ENCODE measurements at regions not wholly inside any gene's neighbourhood (a gene's known extent, or its start where the extent isn't known, plus 50 kb on each side); places are given as distances from the start of the nearest gene placed in this dataset.

GRCh38 chr7:20554072-20554471 lies 61.4 kb upstream of the ABCB5 start:
- H3K4me3 ChIP-seq (ENCODE audit: low read length), result no peak overlapping the region
- ChIA-PET CTCF (no interaction called here), POLR2A (no interaction called here)
- no peaks in the 10 kb centered on the region for H3K4me1 ChIP-seq (ENCODE audit: insufficient read depth, low read length)
- no peak for DNase-seq
- H3K27ac ChIP-seq (ENCODE audit: low read depth, low read length), result no peak overlapping the region
- H3K4me3 Mint-ChIP-seq, result no peak overlapping the region
- H3K36me3 ChIP-seq (ENCODE audit: insufficient read depth, low read length), result no peaks in the 10 kb centered on the region
- no peak overlapping the region for H3K27ac Mint-ChIP-seq
- peaks cover 0 to 2% of the 10 kb centered on the region in 2 donors for H3K27me3 Mint-ChIP-seq
- no peaks in the 10 kb centered on the region for H3K4me1 Mint-ChIP-seq
- no peaks in the 10 kb centered on the region for H3K9me3 ChIP-seq (ENCODE audit: low read length)
- H3K9me3 Mint-ChIP-seq, result no peaks in the 10 kb centered on the region
- no peaks in the 10 kb centered on the region for H3K27me3 ChIP-seq (ENCODE audit: insufficient read depth, low read length, poor library complexity, severe bottlenecking)
- no peaks in the 10 kb centered on the region for H3K36me3 Mint-ChIP-seq

- POLR2A ChIA-PET, result no interaction called here
- H3K36me3 Mint-ChIP-seq, result no peaks in the 10 kb centered on the region
- H3K9me3 Mint-ChIP-seq, result peaks cover 0 to 3% (median 0%) of the 10 kb centered on the region in 5 donors
- no peak overlapping the region for H3K4me3 Mint-ChIP-seq
- Histone ChIP-seq H3K4me3 (ENCODE audit: low read length) (no peak overlapping the region), H3K9me3 (ENCODE audit: low read length) (no peaks in the 10 kb centered on the region), H3K27ac (ENCODE audit: low read depth, low read length) (no peak overlapping the region), H3K27me3 (ENCODE audit: insufficient read depth, low read length, poor library complexity, severe bottlenecking) (no peaks in the 10 kb centered on the region), H3K36me3 (ENCODE audit: insufficient read depth, low read length) (no peaks in the 10 kb centered on the region), H3K4me1 (ENCODE audit: insufficient read depth, low read length) (no peaks in the 10 kb centered on the region)
- H3K27ac Mint-ChIP-seq, result no peak overlapping the region
- CTCF ChIA-PET, result no interaction called here
- peaks cover 0 to 2% of the 10 kb centered on the region in 2 donors for H3K27me3 Mint-ChIP-seq
- no peak for DNase-seq
- no peaks in the 10 kb centered on the region for H3K4me1 Mint-ChIP-seq
These were observed 59.4 kb upstream of the ABCB5 start for GRCh38 chr7:20556091-20556490.

- Histone ChIP-seq H3K4me1 (ENCODE audit: insufficient read depth, low read length) (no peaks in the 10 kb centered on the region), H3K36me3 (ENCODE audit: insufficient read depth, low read length) (no peaks in the 10 kb centered on the region), H3K27me3 (ENCODE audit: insufficient read depth, low read length, poor library complexity, severe bottlenecking) (no peaks in the 10 kb centered on the region), H3K4me3 (ENCODE audit: low read length) (no peak overlapping the region), H3K9me3 (ENCODE audit: low read length) (no peaks in the 10 kb centered on the region), H3K27ac (ENCODE audit: low read depth, low read length) (no peak overlapping the region)
- CTCF ChIA-PET, result no interaction called here
- DNase-seq, result no peak
- Mint-ChIP-seq H3K4me1 (no peaks in the 10 kb centered on the region), H3K9me3 (peaks cover 0 to 5% (median 0%) of the 10 kb centered on the region in 5 donors), H3K27me3 (peaks cover 0 to 2% of the 10 kb centered on the region in 2 donors), H3K4me3 (no peak overlapping the region), H3K27ac (no peak overlapping the region), H3K36me3 (no peaks in the 10 kb centered on the region)
- POLR2A ChIA-PET, result no interaction called here
These were observed 58.4 kb upstream of the ABCB5 start for GRCh38 chr7:20557116-20557515.

GRCh38 chr7:20558963-20559716 lies 56.3 kb upstream of the ABCB5 start:
- Mint-ChIP-seq H3K9me3 (peaks cover 0 to 5% (median 0%) of the 10 kb centered on the region in 5 donors), H3K27ac (peak overlapping the region in 1 of 8 donors; percentile 82), H3K4me1 (no peaks in the 10 kb centered on the region), H3K4me3 (no peak overlapping the region), H3K27me3 (no peaks in the 10 kb centered on the region), H3K36me3 (no peaks in the 10 kb centered on the region)
- Histone ChIP-seq H3K27me3 (ENCODE audit: insufficient read depth, low read length, poor library complexity, severe bottlenecking) (no peaks in the 10 kb centered on the region), H3K4me1 (ENCODE audit: insufficient read depth, low read length) (no peaks in the 10 kb centered on the region), H3K4me3 (ENCODE audit: low read length) (no peak overlapping the region), H3K9me3 (ENCODE audit: low read length) (no peaks in the 10 kb centered on the region), H3K27ac (ENCODE audit: low read depth, low read length) (no peak overlapping the region), H3K36me3 (ENCODE audit: insufficient read depth, low read length) (no peaks in the 10 kb centered on the region)
- ChIA-PET POLR2A (no interaction called here), CTCF (no interaction called here)
- no peak for DNase-seq

- peaks cover 0 to 5% (median 0%) of the 10 kb centered on the region in 5 donors for H3K9me3 Mint-ChIP-seq
- Histone ChIP-seq H3K27me3 (ENCODE audit: insufficient read depth, low read length, poor library complexity, severe bottlenecking) (no peaks in the 10 kb centered on the region), H3K36me3 (ENCODE audit: insufficient read depth, low read length) (no peaks in the 10 kb centered on the region), H3K9me3 (ENCODE audit: low read length) (no peaks in the 10 kb centered on the region), H3K4me1 (ENCODE audit: insufficient read depth, low read length) (no peaks in the 10 kb centered on the region), H3K27ac (ENCODE audit: low read depth, low read length) (no peak overlapping the region), H3K4me3 (ENCODE audit: low read length) (no peak overlapping the region)
- H3K4me1 Mint-ChIP-seq, result no peaks in the 10 kb centered on the region
- H3K27ac Mint-ChIP-seq, result no peak overlapping the region
- H3K27me3 Mint-ChIP-seq, result no peaks in the 10 kb centered on the region
- CTCF ChIA-PET, result no interaction called here
- no peak for DNase-seq
- H3K4me3 Mint-ChIP-seq, result no peak overlapping the region
- H3K36me3 Mint-ChIP-seq, result no peaks in the 10 kb centered on the region
- POLR2A ChIA-PET, result no interaction called here
These were observed 55.6 kb upstream of the ABCB5 start for GRCh38 chr7:20559883-20560282.

GRCh38 chr7:20560325-20561180 lies 54.9 kb upstream of the ABCB5 start:
- no peak overlapping the region for H3K27ac Mint-ChIP-seq
- H3K4me1 Mint-ChIP-seq, result no peaks in the 10 kb centered on the region
- H3K9me3 Mint-ChIP-seq, result peaks cover 0 to 5% (median 0%) of the 10 kb centered on the region in 5 donors
- Histone ChIP-seq H3K9me3 (ENCODE audit: low read length) (no peaks in the 10 kb centered on the region), H3K36me3 (ENCODE audit: insufficient read depth, low read length) (no peaks in the 10 kb centered on the region), H3K4me1 (ENCODE audit: insufficient read depth, low read length) (no peaks in the 10 kb centered on the region), H3K27me3 (ENCODE audit: insufficient read depth, low read length, poor library complexity, severe bottlenecking) (no peaks in the 10 kb centered on the region), H3K4me3 (ENCODE audit: low read length) (no peak overlapping the region), H3K27ac (ENCODE audit: low read depth, low read length) (no peak overlapping the region)
- H3K27me3 Mint-ChIP-seq, result no peaks in the 10 kb centered on the region
- H3K4me3 Mint-ChIP-seq, result no peak overlapping the region
- no peak for DNase-seq
- ChIA-PET POLR2A (no interaction called here), CTCF (no interaction called here)
- no peaks in the 10 kb centered on the region for H3K36me3 Mint-ChIP-seq

GRCh38 chr7:20561466-20561865 lies 54.0 kb upstream of the ABCB5 start:
- Histone ChIP-seq H3K27me3 (ENCODE audit: insufficient read depth, low read length, poor library complexity, severe bottlenecking) (no peaks in the 10 kb centered on the region), H3K4me3 (ENCODE audit: low read length) (no peak overlapping the region), H3K36me3 (ENCODE audit: insufficient read depth, low read length) (no peaks in the 10 kb centered on the region), H3K9me3 (ENCODE audit: low read length) (no peaks in the 10 kb centered on the region), H3K27ac (ENCODE audit: low read depth, low read length) (no peak overlapping the region), H3K4me1 (ENCODE audit: insufficient read depth, low read length) (no peaks in the 10 kb centered on the region)
- Mint-ChIP-seq H3K27ac (no peak overlapping the region), H3K27me3 (no peaks in the 10 kb centered on the region), H3K36me3 (no peaks in the 10 kb centered on the region), H3K4me1 (no peaks in the 10 kb centered on the region), H3K4me3 (no peak overlapping the region), H3K9me3 (peaks cover 0 to 5% (median 0%) of the 10 kb centered on the region in 5 donors)
- DNase-seq, result no peak
- ChIA-PET CTCF (no interaction called here), POLR2A (no interaction called here)

- H3K36me3 Mint-ChIP-seq, result no peaks in the 10 kb centered on the region
- POLR2A ChIA-PET, result no interaction called here
- Histone ChIP-seq H3K4me1 (ENCODE audit: insufficient read depth, low read length) (no peaks in the 10 kb centered on the region), H3K4me3 (ENCODE audit: low read length) (no peak overlapping the region), H3K9me3 (ENCODE audit: low read length) (no peaks in the 10 kb centered on the region), H3K36me3 (ENCODE audit: insufficient read depth, low read length) (no peaks in the 10 kb centered on the region), H3K27me3 (ENCODE audit: insufficient read depth, low read length, poor library complexity, severe bottlenecking) (no peaks in the 10 kb centered on the region), H3K27ac (ENCODE audit: low read depth, low read length) (no peak overlapping the region)
- H3K27me3 Mint-ChIP-seq, result no peaks in the 10 kb centered on the region
- no peak overlapping the region for H3K4me3 Mint-ChIP-seq
- CTCF ChIA-PET, result no interaction called here
- H3K9me3 Mint-ChIP-seq, result peaks cover 0 to 5% (median 0%) of the 10 kb centered on the region in 5 donors
- H3K27ac Mint-ChIP-seq, result no peak overlapping the region
- DNase-seq, result no peak
- no peaks in the 10 kb centered on the region for H3K4me1 Mint-ChIP-seq
These were observed 53.6 kb upstream of the ABCB5 start for GRCh38 chr7:20561908-20562307.
